ENCODE measurements at regions not wholly inside any gene's neighbourhood (a gene's known extent, or its start where the extent isn't known, plus 50 kb on each side); places are given as distances from the start of the nearest gene placed in this dataset.

- Histone ChIP-seq H3K27ac (no peak overlapping the region), H3K4me3 (no peak overlapping the region), H3K27me3 (no peaks in the 10 kb centered on the region), H3K4me1 (peaks cover 0 to 13% (median 0%) of the 10 kb centered on the region in 9 donors), H3K36me3 (no peaks in the 10 kb centered on the region), H3K9me3 (no peaks in the 10 kb centered on the region)
- intact Hi-C loops (cut with DNase I): no loop called here
- TF ChIP-seq CTCF (IDR thresholded peaks at IDR 0.05): no peak
- DNase-seq: no peak
- ATAC-seq: no peak
Observed at GRCh38 chr1:82153272-82153629, 352.5 kb downstream of the ADGRL2 start.

- peaks cover 0 to 13% (median 0%) of the 10 kb centered on the region in 9 donors for H3K4me1 ChIP-seq
- H3K27ac ChIP-seq: no peak overlapping the region
- TF ChIP-seq CTCF (IDR thresholded peaks at IDR 0.05): no peak
- no peak for DNase-seq
- intact Hi-C loops (cut with DNase I): no loop called here
- 41 to 48% methylated on average over 5 of the region's 5 CpGs for WGBS, 2 donors
- H3K4me3 ChIP-seq: no peak overlapping the region
- H3K27me3 ChIP-seq: no peaks in the 10 kb centered on the region
- peak in 2 of 8 donors; percentile 42 for ATAC-seq
- H3K36me3 ChIP-seq: no peaks in the 10 kb centered on the region
- H3K9me3 ChIP-seq: no peaks in the 10 kb centered on the region
Observed at GRCh38 chr1:82152356-82153271, 351.9 kb downstream of the ADGRL2 start.

- TF ChIP-seq CTCF (IDR thresholded peaks at IDR 0.05): no peak
- no peak overlapping the region for H3K4me3 ChIP-seq
- no peak for DNase-seq
- intact Hi-C loops (cut with DNase I): no loop called here
- peaks cover 0 to 8% (median 0%) of the 10 kb centered on the region in 11 donors for H3K9me3 ChIP-seq
- H3K4me1 ChIP-seq: no peaks in the 10 kb centered on the region
- no peaks in the 10 kb centered on the region for H3K36me3 ChIP-seq
- no peak overlapping the region for H3K27ac ChIP-seq
- 89 to 92% methylated on average over 1 of the region's 1 CpG for WGBS, 2 donors
- ATAC-seq: no peak
- H3K27me3 ChIP-seq: no peaks in the 10 kb centered on the region
Observed at GRCh38 chr1:82145656-82146055, 344.9 kb downstream of the ADGRL2 start.

GRCh38 chr1:82143108-82143833, 342.5 kb downstream of the ADGRL2 start:
- WGBS, 2 donors: 93 to 95% methylated on average over 3 of the region's 3 CpGs
- DNase-seq: no peak

More at GRCh38 chr1:82143108-82143833, 342.5 kb downstream of the ADGRL2 start:
- no peak overlapping the region for H3K27ac ChIP-seq
- no peak for TF ChIP-seq CTCF (IDR thresholded peaks at IDR 0.05)
- H3K9me3 ChIP-seq: peaks cover 0 to 8% (median 0%) of the 10 kb centered on the region in 11 donors
- intact Hi-C loops (cut with DNase I): no loop called here
- no peak overlapping the region for H3K4me3 ChIP-seq
- H3K36me3 ChIP-seq: no peaks in the 10 kb centered on the region
- no peaks in the 10 kb centered on the region for H3K27me3 ChIP-seq
- no peaks in the 10 kb centered on the region for H3K4me1 ChIP-seq
- no peak for ATAC-seq
